Vagina (tissue), 2 donors: ENCODE measurements at regions not wholly inside any gene's neighbourhood (a gene's known extent, or its start where the extent isn't known, plus 50 kb on each side); places are given as distances from the start of the nearest gene placed in this dataset.

Source experiments
- DNase-seq, 2 donors: peaks; one replicate each; pipeline ENCODE4 v3.0.0-alpha.2; 2017; ENCODE audit errors: extremely low spot score in 2 of 2
- H3K27ac ChIP-seq: fragments of 200-600 bp; sonication (generic); one replicate; pipeline ENCODE4 v1.5.1; 2019
- H3K27me3 ChIP-seq: fragments of 200-600 bp; sonication (generic); one replicate; pipeline ENCODE4 v1.5.1; 2019
- H3K36me3 ChIP-seq, 2 donors: fragments of 200-600 bp; sonication (generic); one replicate each; pipeline ENCODE4 v1.5.1; 2017 to 2019
- H3K4me1 ChIP-seq: fragments of 200-600 bp; sonication (generic); one replicate; pipeline ENCODE4 v1.5.1; 2019
- H3K4me3 ChIP-seq, 2 donors: fragments of 200-600 bp; sonication (generic); 1 replicate in 1 of 2; 2 replicates in 1 of 2; pipeline ENCODE4 v1.5.1; 2016 to 2019
- H3K9me3 ChIP-seq: fragments of 200-600 bp; sonication (generic); one replicate; pipeline ENCODE4 v1.5.1; 2019
- POLR2A ChIP-seq, 2 donors: fragments of 450-650 bp; IDR thresholded peaks; one replicate each; pipeline ENCODE4 v1.6.1; 2017; ENCODE audit warnings: antibody characterized with exemption in 2 of 2, mild to moderate bottlenecking in 2 of 2, moderate library complexity in 2 of 2
- POLR2AphosphoS5 ChIP-seq, 2 donors: sonication (generic); formaldehyde crosslinking; IDR thresholded peaks; one replicate each; pipeline ENCODE4 v1.9.0; 2017; ENCODE audit warnings: antibody characterized with exemption in 2 of 2, mild to moderate bottlenecking in 2 of 2, low read depth in 1 of 2; ENCODE audit not compliant: insufficient read depth in 1 of 2
- intact Hi-C: fragments of 100-400 bp; cut with DNase I; formaldehyde crosslinking; loops from one replicate; pipeline ENCODE4 v1.15.1; 2023
- TF ChIP-seq, protein P1 (sequence below), 3 experiments: fragments of 450-650 bp in 2 of 3; fragments of 200-600 bp in 1 of 3; sonication (generic) in 1 of 3; IDR thresholded peaks; one replicate each; pipeline ENCODE4 v1.5.1; 2017 to 2019; ENCODE audit warnings: antibody characterized with exemption in 3 of 3, mild to moderate bottlenecking in 2 of 3, moderate library complexity in 2 of 3

DNA sequence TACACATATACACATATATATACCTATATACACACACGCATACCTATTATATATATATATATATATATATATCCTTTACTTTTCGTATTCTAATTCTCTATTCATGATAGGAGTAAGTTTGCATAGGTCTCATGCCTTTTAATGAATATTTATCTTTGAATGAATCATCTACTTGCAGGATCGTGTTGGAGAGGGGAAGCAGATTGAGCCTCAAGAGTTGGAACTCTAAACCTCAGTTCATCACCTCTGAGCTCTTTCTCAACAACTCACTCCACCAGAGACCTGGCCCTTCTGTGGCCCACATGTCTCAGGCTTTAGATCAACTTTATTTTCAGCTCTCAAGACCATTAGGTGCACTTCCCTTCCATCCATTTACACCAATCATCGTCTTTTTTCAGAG, 490.4 kb upstream of the ID2 start:
- DNase-seq, result no peak
- no peaks in the 10 kb centered on the region for H3K9me3 ChIP-seq

DNA sequence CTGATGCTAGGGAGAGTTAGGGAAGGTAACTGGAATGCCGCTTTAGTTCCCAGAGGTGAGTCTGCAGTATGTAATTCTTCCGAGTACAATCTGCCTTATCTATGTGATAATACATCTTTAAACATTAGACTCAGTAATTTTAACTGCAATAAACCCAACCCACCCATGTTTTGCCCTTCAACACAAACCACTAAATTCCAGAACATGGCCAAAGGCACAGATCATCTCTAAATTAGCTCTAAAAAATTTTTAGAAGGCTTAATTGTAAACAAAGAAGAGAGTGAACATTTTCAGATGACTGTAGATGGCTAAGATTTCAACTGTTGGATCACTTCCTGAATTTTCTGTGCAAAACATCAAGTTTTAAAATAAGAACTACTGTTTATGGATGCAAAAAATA, 488.7 kb upstream of the ID2 start:
- Histone ChIP-seq H3K4me1 (peaks cover 5% of the 10 kb centered on the region), H3K27me3 (no peaks in the 10 kb centered on the region), H3K9me3 (no peaks in the 10 kb centered on the region), H3K27ac (no peak overlapping the region), H3K36me3 (no peaks in the 10 kb centered on the region), H3K4me3 (no peak overlapping the region)
- TF ChIP-seq POLR2AphosphoS5 (IDR thresholded peaks at IDR 0.05; ENCODE audit: insufficient read depth in 1 of 2, low read depth in 1 of 2) (no peak), POLR2A (IDR thresholded peaks at IDR 0.05) (no peak)
- TF ChIP-seq, protein P1, sequence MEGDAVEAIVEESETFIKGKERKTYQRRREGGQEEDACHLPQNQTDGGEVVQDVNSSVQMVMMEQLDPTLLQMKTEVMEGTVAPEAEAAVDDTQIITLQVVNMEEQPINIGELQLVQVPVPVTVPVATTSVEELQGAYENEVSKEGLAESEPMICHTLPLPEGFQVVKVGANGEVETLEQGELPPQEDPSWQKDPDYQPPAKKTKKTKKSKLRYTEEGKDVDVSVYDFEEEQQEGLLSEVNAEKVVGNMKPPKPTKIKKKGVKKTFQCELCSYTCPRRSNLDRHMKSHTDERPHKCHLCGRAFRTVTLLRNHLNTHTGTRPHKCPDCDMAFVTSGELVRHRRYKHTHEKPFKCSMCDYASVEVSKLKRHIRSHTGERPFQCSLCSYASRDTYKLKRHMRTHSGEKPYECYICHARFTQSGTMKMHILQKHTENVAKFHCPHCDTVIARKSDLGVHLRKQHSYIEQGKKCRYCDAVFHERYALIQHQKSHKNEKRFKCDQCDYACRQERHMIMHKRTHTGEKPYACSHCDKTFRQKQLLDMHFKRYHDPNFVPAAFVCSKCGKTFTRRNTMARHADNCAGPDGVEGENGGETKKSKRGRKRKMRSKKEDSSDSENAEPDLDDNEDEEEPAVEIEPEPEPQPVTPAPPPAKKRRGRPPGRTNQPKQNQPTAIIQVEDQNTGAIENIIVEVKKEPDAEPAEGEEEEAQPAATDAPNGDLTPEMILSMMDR (IDR thresholded peaks at IDR 0.05), result no peak
- no peak for DNase-seq
- intact Hi-C loops, result no loop called here

More for the DNA sequence above, 490.4 kb upstream of the ID2 start:
- Histone ChIP-seq H3K27ac (no peak overlapping the region), H3K4me3 (no peak overlapping the region), H3K36me3 (no peaks in the 10 kb centered on the region), H3K27me3 (no peaks in the 10 kb centered on the region), H3K4me1 (peaks cover 5% of the 10 kb centered on the region)
- TF ChIP-seq, protein P1 (IDR thresholded peaks at IDR 0.05), result no peak
- intact Hi-C loops, result no loop called here

DNA sequence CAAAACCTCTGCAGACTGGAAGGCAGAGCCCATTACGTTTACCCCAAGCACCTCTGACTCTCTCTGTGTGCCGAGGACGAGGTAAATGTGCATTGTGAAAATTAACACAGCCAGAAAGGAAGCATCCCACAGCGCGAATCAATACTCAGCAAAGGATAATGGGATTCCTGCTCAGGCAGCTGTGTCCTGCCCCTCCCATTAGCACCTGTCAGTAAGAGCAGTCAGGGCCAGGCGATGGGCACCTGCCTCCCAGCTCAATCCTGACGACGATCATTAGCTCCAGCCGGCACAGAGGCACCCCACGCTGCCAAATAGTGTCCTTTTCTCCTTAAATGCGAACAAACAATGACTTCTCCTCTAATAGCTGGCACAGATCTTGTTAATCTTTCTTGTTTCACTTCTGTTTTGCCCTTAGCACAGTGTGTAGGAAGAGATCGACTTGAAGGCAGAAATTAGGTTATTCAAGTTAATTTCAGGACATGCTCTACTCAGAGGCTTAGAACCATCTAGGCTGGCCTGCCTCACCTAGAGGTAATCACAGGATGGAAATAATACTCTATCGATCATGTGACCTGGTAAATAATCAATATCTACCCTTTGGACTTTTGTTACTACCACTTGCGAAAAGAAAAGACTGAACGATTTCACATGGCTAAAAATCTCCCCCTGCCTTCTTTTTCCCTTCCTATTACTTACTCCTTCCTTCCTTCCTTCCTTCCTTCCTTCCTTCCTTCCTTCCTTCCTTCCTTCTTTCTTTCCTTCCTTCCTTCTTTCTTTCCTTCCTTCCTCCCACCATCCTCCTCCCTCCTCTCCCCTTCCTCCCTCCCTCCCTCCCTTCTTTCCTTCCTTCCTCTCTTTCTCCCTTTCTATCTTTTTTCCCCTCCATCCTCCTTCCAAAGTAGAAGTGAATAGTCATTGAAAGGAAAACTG, 487.9 kb upstream of the ID2 start:
- Histone ChIP-seq H3K9me3 (no peaks in the 10 kb centered on the region), H3K27ac (no peak overlapping the region), H3K36me3 (no peaks in the 10 kb centered on the region), H3K4me3 (no peak overlapping the region), H3K27me3 (no peaks in the 10 kb centered on the region), H3K4me1 (peaks cover 5% of the 10 kb centered on the region)
- intact Hi-C loops, result no loop called here
- DNase-seq, result no peak
- no peak for TF ChIP-seq POLR2AphosphoS5 (IDR thresholded peaks at IDR 0.05; ENCODE audit: insufficient read depth in 1 of 2, low read depth in 1 of 2)
- TF ChIP-seq POLR2A (IDR thresholded peaks at IDR 0.05), result no peak
- TF ChIP-seq, protein P1 (IDR thresholded peaks at IDR 0.05), result no peak

DNA sequence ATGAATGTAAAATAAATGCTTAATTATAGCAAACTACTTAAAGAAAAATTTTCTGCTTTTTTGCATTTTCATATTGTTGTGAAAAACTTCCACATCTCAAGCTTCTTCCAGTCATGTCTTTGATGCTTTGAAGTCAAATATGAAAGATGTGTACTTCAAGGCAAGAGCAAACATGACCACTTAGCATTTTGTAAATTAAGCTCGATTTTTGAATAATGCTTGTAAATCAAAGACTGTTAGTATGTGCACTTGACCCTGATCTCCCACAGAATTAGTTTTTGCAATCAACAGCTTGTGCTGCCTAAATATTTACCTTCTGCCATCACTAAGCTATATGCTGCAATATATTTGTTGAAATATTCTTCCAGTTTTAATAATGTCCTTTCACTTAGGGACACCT, 486.1 kb upstream of the ID2 start:
- TF ChIP-seq, protein P1 (IDR thresholded peaks at IDR 0.05), result no peak
- TF ChIP-seq POLR2A (IDR thresholded peaks at IDR 0.05) (no peak), POLR2AphosphoS5 (IDR thresholded peaks at IDR 0.05; ENCODE audit: insufficient read depth in 1 of 2, low read depth in 1 of 2) (no peak)
- Histone ChIP-seq H3K27ac (no peak overlapping the region), H3K4me1 (peaks cover 5% of the 10 kb centered on the region), H3K36me3 (no peaks in the 10 kb centered on the region), H3K4me3 (no peak overlapping the region), H3K27me3 (no peaks in the 10 kb centered on the region), H3K9me3 (no peaks in the 10 kb centered on the region)
- DNase-seq, result no peak
- intact Hi-C loops, result no loop called here

DNA sequence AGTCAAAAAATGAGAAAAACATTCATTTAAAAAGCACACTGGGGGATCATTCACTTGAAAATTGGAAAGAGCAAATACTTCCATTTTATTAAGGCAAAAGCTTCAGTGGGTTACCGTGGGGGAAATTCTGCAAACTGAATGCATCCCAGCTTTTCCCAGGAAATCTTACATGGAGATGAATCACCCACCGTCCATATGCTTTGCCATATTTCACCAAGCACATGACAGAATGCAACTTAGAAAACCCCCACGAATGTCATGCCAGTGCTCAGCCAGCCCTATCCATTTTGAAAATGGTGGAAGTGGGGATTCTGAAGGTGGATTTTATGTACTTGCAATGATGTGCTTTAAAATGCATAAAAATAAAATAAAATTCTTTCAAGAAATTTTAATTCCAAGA, 485.5 kb upstream of the ID2 start:
- Histone ChIP-seq H3K36me3 (no peaks in the 10 kb centered on the region), H3K4me1 (peaks cover 5% of the 10 kb centered on the region), H3K4me3 (no peak overlapping the region), H3K27me3 (no peaks in the 10 kb centered on the region), H3K9me3 (no peaks in the 10 kb centered on the region), H3K27ac (no peak overlapping the region)
- no peak for TF ChIP-seq POLR2AphosphoS5 (IDR thresholded peaks at IDR 0.05; ENCODE audit: insufficient read depth in 1 of 2, low read depth in 1 of 2)
- TF ChIP-seq, protein P1 (IDR thresholded peaks at IDR 0.05), result no peak
- TF ChIP-seq POLR2A (IDR thresholded peaks at IDR 0.05), result no peak
- intact Hi-C loops, result no loop called here
- DNase-seq, result no peak
